ENCODE measurements at regions not wholly inside any gene's neighbourhood (a gene's known extent, or its start where the extent isn't known, plus 50 kb on each side); places are given as distances from the start of the nearest gene placed in this dataset.

DNA sequence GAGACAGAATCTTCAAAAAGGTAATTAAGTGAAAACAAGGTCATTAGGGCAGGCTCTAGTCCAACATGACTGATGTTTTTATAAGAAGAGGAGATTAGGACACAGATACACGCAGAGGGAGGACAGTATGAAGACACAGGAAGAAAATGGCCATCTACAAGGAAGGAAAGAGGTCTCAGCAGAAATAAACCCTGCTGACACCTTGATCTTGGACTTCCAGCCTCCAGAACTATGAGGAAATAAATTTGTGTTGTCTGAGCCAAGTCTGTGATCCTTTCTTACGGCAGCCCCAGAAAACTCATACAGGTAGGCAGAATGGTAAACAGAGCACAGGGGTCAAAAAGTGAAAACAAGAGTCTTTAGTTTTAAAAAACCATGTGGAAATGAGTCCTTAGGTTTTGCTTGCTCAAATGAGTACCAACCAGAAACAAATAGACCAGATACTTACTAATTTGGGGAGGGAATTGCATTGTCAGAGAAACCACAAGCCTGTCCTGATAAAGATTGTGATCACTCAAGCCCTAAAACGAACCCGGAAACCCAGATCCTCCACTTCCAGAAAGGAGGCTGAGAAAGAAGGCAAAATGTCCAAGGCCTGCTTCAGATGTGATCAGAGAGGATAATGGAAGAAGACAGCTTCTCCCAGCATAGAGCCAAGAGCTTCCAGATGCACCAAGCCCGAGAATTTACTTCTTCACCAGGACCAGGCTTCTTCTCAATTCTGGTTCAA, 93.9 kb downstream of the DUSP6 start:
- POLR2A ChIA-PET = no interaction called here
- CTCF ChIA-PET = no interaction called here

DNA sequence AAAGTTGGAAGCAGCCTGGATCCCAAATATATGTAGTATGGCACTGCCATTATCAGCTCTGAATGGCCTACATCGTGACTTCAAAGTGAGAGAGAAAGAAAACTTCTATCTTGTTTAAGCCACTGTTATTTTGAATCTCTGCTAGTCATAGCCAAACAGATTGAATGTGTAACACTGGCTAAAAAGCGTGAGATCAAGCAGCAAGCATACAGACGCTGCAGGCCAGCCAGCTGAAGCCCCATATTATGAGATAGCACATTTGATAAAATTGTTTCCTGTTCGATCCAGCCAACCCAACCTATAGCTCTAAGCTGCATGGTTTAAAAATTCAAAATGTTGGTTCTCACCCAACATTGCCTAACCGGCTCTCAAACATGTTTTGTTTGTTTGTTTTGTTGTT, 95.0 kb downstream of the DUSP6 start:
- ChIA-PET POLR2A (no interaction called here), CTCF (no interaction called here)

DNA sequence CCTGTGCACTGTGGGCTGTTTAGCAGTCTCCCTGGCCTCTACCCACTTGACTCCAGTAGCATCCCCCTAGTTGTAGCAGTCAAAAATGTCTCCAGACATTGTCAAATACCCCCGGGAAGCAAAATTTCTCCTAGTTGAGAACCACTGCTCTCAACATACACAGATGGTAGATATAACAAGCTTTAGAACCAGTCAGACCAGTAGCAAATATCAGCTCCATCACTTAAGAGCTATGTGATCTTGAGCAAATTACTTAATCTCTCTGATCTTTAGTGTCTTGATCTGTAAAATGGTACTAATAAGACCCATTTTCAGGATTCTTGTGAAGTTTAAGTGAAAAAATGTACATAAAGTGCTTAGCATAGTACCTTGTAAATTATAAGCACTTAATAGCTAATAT, 96.2 kb downstream of the DUSP6 start:
- CTCF ChIA-PET = interaction anchor here (1.2 kb wide), 1 partner anchor 118 kb away, joined by 3 read pairs; no protein-coding TSS in a partner anchor
- POLR2A ChIA-PET = no interaction called here

DNA sequence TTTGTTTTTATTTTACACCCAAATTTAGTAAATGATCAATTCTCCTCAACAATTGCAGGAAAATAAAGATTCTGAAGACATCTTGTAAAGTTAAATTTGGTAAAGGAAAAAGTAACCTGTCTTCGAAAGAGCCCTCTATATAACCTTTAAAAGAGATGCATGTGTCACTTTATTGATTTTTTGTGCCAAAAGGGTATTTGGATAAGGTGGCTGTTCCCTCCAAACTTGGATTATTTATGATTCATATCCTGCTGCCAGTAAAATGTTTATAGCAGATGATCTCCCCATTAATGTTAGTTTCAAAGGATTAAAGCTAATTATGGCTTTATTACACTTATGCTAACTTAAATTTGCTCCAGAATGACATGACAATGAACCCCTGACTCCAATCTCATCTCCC, 98.8 kb downstream of the DUSP6 start:
- CTCF ChIA-PET = no interaction called here
- POLR2A ChIA-PET = no interaction called here

DNA sequence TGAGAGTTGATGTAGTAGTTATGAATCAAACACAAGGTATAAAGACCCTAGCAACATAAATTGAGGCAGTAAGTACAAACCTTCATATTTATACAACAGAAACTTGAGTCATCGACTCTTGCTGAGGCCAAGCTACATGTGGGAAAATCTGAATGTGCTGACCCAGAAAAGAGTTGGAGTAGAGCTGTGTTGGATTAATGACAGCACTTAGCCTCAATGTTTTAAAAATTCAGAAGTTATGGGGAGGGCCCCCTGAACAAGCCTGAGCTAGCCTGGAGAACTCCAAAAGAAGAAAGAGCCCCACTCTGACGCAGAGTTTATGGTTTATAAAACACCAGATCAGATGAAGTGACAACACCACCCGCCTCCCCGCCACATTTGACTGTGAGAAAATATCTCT, 100.0 kb downstream of the DUSP6 start:
- CTCF ChIA-PET = no interaction called here
- POLR2A ChIA-PET = no interaction called here

DNA sequence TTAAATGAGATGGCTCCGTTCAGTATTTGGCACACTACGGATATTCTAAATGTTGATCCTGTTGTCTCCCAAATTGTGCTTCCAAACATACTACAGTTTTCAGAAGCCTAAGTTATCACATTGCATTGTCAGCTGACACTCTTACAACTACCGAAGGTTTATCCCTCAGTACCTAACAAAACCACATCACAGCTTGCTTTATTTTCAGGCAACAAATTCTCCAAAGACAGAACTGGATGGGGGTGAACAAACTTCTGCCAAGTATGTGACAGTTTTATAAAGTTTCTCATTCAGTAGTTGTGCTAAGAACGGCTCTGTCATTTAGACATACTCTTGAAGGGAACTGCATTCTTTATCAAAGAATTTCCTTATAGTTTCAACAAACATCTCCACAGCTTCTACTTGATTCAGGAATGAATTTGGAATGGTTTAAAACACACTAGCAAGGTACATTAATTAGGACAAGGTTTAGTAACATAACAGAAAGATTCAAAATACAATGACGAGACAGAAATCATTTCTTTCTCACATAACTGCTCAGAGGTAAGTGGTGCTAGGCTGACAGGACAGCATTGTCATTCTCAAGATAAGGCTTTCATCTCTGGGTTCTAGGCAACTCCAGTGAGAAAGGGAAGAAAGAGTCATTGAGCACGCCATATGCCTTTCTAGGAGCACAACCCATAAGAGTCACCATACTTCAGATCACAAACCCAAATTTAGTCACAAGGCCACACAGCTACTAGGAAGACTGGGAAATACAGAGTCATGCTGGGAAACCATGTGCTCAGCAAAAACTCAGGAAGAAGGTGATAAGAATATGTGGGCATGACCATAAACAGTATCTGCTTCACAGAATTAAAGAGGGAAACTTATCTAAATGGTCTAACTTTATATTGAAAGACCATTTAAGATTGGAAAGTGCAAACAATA, 100.7 kb downstream of the DUSP6 start:
- POLR2A ChIA-PET = no interaction called here
- CTCF ChIA-PET = no interaction called here

DNA sequence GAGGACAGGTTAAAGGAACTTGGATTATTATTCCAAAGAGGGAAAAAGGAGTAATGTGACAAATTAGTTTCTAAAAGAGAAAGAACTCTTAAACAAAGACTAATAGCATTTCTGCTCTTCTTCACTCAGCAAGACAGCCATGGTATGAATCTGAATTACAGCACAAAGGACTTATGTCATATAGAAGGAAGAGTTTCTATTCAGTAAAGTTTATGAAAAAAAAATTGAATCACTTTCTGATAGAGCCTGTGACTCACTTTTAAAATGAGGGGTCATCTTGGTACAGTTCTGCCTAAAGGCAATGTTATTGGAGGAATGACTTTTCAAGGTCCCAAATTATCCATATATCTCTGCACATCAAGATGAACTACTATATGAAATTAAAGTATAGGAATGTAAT, 101.7 kb downstream of the DUSP6 start:
- POLR2A ChIA-PET = no interaction called here

DNA sequence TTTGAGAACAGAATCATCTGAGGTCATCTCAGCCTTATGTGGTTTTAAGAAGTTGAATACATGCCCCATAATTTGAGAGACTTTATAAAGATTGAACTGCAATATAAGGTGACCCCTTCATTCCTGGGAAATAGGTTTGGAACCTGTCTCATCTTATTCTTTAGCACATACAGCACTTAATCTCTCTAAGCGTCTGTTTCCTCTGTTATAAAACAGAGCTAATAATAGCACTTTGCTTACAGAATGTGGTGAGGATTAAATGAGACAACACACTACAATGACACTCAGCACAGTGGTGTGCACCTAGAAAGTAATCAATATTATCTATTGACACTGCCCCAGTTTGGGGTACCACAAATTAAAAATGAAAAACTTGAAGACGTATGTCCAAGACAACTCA, 102.1 kb downstream of the DUSP6 start:
- CTCF ChIA-PET = no interaction called here

More for the DNA sequence above, 101.7 kb downstream of the DUSP6 start:
- CTCF ChIA-PET = no interaction called here

DNA sequence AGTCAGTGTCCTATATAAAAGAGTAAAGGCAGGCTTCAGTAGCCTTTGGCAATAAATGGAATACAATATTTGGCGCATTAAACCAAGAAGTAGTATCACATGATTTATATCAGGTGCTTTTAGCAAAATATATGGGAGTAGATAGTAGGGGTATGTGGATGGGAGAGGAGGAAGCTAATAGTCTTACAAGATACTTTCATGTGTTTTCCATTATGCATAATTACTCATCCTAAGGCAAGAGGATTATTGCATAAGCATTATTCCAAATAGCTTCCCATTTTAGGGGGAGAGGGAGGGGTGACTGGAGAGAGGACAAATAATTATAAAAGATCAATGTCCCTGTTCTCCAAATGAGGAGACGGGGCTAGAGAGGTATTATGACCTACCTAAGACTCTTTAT, 104.3 kb downstream of the DUSP6 start:
- ChIA-PET CTCF (interaction anchor here (0.9 kb wide), 1 partner anchor 98 kb away, joined by 3 read pairs; no protein-coding TSS in a partner anchor), POLR2A (no interaction called here)

More for the DNA sequence above, 102.1 kb downstream of the DUSP6 start:
- POLR2A ChIA-PET = no interaction called here

DNA sequence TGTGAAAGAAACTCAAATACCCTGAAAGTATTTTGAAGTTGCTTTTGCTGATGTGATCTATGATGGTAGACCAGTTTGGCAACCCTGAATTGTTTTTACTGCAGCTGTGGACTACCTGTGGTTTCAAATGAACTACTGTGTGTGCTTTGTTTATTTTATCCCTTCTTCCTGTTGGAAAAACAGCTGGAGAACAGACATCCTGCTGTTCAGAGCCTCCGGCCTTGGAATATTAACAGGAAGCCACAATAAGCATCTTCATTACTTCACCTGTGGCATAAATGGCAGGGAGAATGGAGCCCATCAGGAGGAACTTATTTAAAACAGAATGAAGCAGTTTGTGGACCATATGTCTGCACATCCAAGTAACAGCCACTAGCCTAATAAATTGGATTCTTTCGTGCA, 104.8 kb downstream of the DUSP6 start:
- POLR2A ChIA-PET = no interaction called here
- CTCF ChIA-PET = interaction anchor here (0.9 kb wide), 1 partner anchor 98 kb away, joined by 3 read pairs; no protein-coding TSS in a partner anchor

DNA sequence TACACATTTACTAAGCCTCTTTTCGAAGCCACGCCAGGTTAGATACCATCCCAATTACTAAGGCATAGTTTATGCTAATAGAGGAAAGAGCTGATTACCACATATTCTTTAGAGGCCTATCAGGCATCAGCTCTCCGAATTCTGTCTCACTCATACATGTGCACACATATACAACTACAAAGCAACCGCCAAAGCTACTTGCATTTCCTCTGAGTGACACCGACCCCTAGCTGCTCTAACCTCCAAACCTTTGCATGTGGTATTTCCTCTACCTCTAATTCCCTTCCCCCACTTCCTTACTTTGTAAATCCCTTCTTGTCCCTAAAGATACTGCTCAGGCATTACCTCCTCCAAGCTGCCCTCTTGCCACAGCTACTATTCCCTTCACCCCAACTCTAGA, 107.2 kb downstream of the DUSP6 start:
- ChIA-PET CTCF (interaction anchor here (0.6 to 1.9 kb wide), 3 partner anchors 65 to 108 kb away, joined by 3 to 8 read pairs (median 3); partner anchors contain the start of gene DUSP6), POLR2A (interaction anchor here (0.6 to 2.7 kb wide), 9 partner anchors 20 to 250 kb away, joined by 3 to 20 read pairs (median 5); no protein-coding TSS in a partner anchor)

DNA sequence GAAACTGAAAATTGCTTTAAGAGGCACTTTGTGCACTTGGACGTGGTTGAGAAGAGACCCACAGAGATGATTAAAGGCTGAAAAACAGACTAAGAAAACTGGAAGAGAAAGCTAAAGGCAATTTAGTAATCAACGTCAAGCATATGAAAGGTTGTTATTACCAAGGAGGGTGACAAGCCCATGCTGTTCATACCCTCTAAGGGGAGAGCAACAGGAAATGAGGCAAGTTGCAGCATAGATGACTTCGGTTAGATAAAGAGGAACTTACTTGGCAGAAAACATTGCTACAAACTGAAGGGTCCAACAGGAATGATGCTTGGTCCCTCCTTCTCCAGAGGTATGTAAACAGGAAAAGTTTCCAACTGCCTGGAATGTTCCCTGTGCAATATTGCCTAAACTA, 107.8 kb downstream of the DUSP6 start:
- ChIA-PET CTCF (interaction anchor here (1.0 to 1.9 kb wide), 3 partner anchors 19 to 108 kb away, joined by 3 to 8 read pairs (median 6); partner anchors contain the start of gene DUSP6), POLR2A (interaction anchor here (1.0 to 2.7 kb wide), 8 partner anchors 19 to 250 kb away, joined by 3 to 20 read pairs (median 6); no protein-coding TSS in a partner anchor)

DNA sequence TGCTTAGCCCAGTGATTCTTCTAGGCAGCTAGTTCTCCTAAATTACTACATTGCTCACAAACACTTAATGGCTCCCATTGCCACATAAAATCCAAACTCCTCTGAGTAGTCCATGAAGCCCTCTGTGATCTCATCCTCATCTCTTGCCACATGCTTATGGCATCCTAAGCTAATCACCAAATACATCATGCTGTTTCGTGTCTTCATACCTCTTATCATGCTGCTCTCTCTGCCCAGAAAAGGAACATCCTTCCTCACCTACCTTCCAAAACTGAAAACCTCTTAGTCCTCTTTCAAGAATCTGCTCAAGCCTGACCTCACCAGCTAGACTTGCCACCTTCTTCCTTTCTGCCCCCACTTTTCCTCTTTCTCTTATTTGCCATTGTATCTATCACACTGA, 108.5 kb downstream of the DUSP6 start:
- ChIA-PET POLR2A (interaction anchor here (1.8 to 2.7 kb wide), 4 partner anchors 18 to 205 kb away, joined by 5 to 20 read pairs (median 8); no protein-coding TSS in a partner anchor), CTCF (interaction anchor here (1.0 to 1.9 kb wide), 3 partner anchors 18 to 109 kb away, joined by 3 to 8 read pairs (median 6); partner anchors contain the start of gene DUSP6)

DNA sequence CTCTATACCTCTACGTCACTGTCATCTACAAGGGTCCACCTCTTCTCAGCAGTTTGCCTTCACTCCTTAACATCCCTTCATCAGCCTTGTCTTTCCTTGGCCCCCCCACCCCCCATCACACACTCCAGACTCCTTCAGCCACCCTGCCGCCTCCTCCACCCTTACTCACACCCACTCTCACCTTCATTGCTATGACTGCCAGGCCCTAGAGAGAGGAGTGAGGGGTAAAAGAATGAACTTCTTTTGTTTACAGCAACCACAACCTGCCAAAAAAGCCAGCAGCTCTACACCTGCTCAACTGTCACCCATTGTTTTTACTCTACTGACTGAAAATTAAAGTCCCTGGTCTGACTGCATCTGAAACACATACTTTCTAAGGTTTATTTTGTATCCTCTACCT, 112.8 kb downstream of the DUSP6 start:
- POLR2A ChIA-PET = no interaction called here
- CTCF ChIA-PET = no interaction called here

DNA sequence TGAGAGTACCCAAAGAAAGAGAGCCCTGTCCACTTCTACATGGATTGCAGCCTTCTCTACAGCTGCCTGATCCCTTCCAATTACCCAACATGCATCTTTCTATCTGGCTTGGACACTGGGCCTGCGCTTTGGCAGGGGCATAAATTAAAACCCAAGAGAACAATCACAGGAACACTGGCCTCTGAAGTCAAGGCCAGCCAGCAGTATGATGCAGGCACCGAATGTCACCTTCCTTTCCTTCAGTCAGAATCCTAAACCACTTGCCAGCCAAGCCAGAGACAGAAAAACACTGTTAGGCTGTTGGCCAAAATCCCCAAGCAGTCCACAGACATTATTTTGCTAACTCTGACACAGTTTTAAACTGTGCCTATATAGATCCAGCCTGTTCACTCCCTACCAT, 113.7 kb downstream of the DUSP6 start:
- POLR2A ChIA-PET = no interaction called here
- CTCF ChIA-PET = no interaction called here

DNA sequence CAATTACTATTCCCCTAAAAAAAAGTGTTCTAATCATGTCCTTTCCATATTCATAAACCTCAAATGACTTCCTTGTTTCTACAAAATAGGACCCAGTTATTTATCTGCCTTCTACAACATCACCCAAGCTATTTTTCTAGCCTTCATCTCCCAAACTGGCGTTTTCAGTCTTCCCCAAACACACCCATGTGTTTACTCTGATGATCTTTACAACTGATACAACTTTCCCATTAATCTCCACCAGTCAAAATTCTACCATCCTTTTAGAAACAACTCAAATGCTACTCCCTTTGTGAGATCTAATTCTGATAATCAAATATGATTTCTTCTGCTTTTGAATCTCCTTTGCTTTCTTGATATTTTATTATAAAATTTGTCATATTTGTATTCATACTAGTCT, 114.5 kb downstream of the DUSP6 start:
- POLR2A ChIA-PET = no interaction called here
- CTCF ChIA-PET = no interaction called here

DNA sequence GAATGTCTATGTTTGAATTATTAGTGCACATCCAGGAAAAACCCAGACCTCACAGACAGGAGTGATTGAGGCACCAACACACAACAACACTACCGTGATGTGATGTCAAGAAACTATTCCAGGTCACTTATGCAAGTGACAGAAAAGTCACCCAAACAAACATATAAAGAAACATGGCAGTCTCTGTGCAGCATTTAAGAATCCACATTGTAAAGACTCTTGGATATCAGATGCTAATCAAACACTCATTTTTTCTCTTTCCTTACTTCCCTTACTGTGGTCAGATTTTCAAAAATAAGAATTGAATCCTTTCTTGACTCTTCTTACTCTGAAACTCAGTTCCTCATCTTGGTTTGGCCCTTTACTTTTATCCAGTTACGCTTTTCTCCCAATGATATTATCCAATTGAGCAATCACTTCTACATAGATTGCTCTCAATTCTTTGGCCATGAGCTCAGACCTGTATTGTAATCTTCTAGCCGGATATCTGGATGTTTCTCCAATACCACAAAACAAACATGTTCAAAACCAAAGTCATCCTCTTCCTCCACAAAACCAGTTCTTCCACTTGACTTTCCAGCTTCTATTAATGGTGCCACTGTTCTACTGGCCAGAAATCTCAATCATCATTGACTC, 115.4 kb downstream of the DUSP6 start:
- ChIA-PET CTCF (no interaction called here), POLR2A (no interaction called here)

DNA sequence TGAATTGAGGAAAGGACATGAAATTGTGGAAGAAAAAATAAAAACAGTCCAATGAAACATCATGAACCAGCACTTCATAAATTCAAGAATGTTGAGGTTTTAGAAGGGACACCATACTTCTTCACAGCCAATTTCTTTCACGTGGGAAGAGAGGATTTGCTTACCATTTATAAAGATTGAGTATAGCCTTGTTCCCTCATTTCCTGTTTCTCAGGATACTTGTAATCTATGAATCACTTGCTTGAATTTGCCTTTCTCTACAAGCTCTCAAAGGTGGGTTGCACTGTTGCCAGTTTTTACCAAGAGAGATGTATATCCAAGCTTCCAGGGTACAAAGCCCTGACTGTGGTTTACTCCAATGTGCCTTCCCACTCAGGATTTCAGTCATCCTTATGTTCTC, 116.1 kb downstream of the DUSP6 start:
- POLR2A ChIA-PET = no interaction called here
- CTCF ChIA-PET = no interaction called here

DNA sequence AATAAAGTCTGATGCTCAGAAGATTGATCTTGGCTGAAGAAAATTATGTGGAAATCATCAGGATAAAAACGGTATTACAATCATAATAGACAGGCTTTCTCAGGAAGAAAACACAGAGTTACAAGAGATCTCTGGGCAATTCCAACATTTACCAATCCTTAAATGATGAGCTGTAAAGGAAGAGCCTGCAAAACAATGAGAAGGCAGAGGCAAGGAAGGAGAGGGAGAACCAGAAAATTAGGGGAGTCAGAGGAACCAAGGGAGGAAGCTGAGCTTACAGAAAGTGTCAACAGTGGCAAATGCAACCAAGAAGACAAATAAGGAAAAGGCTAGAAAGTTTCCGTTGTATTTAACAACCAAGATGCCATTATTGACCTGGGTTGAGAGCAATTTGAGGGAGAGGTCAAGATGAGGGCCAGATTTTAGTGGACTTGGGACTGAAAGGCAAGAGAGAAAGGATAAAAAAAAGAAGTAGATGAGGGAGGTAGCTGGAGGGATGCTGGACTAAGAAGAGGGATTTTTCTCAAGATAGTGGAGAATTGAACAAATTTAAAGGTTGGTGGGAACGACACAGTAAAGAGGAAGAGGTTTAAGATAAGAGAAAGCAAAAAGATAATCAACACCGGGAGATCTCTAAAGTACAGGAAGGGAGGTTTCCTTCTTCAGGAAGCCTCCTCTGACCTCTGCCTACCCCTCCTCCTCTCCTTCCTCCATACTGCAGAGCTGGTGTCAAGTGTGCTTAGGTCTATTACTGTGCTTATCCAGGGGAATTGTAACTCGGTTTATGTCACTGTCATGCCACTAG, 116.9 kb downstream of the DUSP6 start:
- ChIA-PET CTCF (no interaction called here), POLR2A (interaction anchor here (0.9 kb wide), 1 partner anchor 10 kb away, joined by 3 read pairs; no protein-coding TSS in a partner anchor)
